Spleen (tissue), 11 donors: ENCODE measurements at regions not wholly inside any gene's neighbourhood (a gene's known extent, or its start where the extent isn't known, plus 50 kb on each side); places are given as distances from the start of the nearest gene placed in this dataset.

Experiments used
- DNase-seq: peaks from one replicate; pipeline ENCODE4 v3.0.0-alpha.2; 2020
- H3K27ac ChIP-seq, 8 donors: fragments of 200-600 bp; sonication (generic) in 7 of 8; 1 replicate in 4 of 8; 2 replicates in 4 of 8; pipeline versions ENCODE4 v1.5.0 to v1.8.0; 2016 to 2021; ENCODE audit warnings: inconsistent platforms in 4 of 8, mild to moderate bottlenecking in 4 of 8, moderate library complexity in 1 of 8
- H3K27me3 ChIP-seq, 7 donors: fragments of 200-600 bp; sonication (generic) in 6 of 7; replicated peaks in 1 of 7; 1 replicate in 4 of 7; 2 replicates in 3 of 7; pipeline versions ENCODE4 v1.5.0 to v1.8.0; 2016 to 2021; ENCODE audit warnings: inconsistent platforms in 3 of 7, mild to moderate bottlenecking in 1 of 7
- H3K36me3 ChIP-seq, 6 donors: fragments of 200-600 bp; sonication (generic) in 5 of 6; 1 replicate in 4 of 6; 2 replicates in 2 of 6; pipeline versions ENCODE4 v1.5.0 to v1.8.0; 2016 to 2021; ENCODE audit warnings: inconsistent platforms in 2 of 6
- H3K4me1 ChIP-seq, 6 donors: fragments of 200-600 bp; sonication (generic) in 5 of 6; 1 replicate in 3 of 6; 2 replicates in 3 of 6; pipeline versions ENCODE4 v1.5.0 to v1.8.0; 2016 to 2021; ENCODE audit warnings: inconsistent platforms in 3 of 6
- H3K4me3 ChIP-seq, 8 donors: fragments of 200-600 bp; sonication (generic) in 7 of 8; 1 replicate in 4 of 8; 2 replicates in 4 of 8; pipeline versions ENCODE4 v1.5.0 to v1.8.0; 2016 to 2021; ENCODE audit warnings: inconsistent platforms in 4 of 8, mild to moderate bottlenecking in 4 of 8, moderate library complexity in 2 of 8
- H3K9me3 ChIP-seq, 8 donors: fragments of 200-600 bp; sonication (generic) in 7 of 8; 1 replicate in 4 of 8; 2 replicates in 4 of 8; pipeline versions ENCODE4 v1.5.0 to v1.8.0; 2016 to 2021; ENCODE audit warnings: inconsistent platforms in 4 of 8
- CTCF ChIP-seq, 11 experiments: fragments of 200-600 bp in 7 of 11; fragments of 450-650 bp in 4 of 11; sonication (generic) in 4 of 11; IDR thresholded peaks in 8 of 11; conservative IDR thresholded peaks in 3 of 11; 1 replicate in 7 of 11; 2 replicates in 4 of 11; pipeline versions ENCODE4 v1.4.0 to v1.8.0; 2016 to 2021; ENCODE audit warnings: antibody characterized with exemption in 11 of 11, inconsistent platforms in 4 of 11, mild to moderate bottlenecking in 1 of 11
- POLR2A ChIP-seq, 3 donors: fragments of 450-650 bp; IDR thresholded peaks; one replicate each; pipeline ENCODE4 v1.5.1; 2017; ENCODE audit warnings: antibody characterized with exemption in 3 of 3, mild to moderate bottlenecking in 1 of 3
- POLR2AphosphoS5 ChIP-seq, 3 donors: sonication (generic); formaldehyde crosslinking; IDR thresholded peaks; one replicate each; pipeline ENCODE4 v1.5.1; 2017; ENCODE audit warnings: antibody characterized with exemption in 3 of 3
- WGBS, 5 donors: extraction: QIAGEN DNeasy Blood & Tissue Kit in 3 of 5; methylation state at CpG; one replicate each; pipeline versions ENCODE4 v1.1.5 to v1.1.7; 2013 to 2018; 5-methylcytosine and 5-hydroxymethylcytosine counted together
- intact Hi-C: fragments of 100-400 bp; cut with DNase I; formaldehyde crosslinking; loops from one replicate; pipeline ENCODE4 v1.15.0; 2023; ENCODE audit warnings: low total_unique reads
- donor health status: healthy with polysubstance abuse.
- donor health status: DM: no; HTN: no; CAD: no; lungs with moderate emphysema.
- donor health status: DM: no; HTN: no; CAD: no.
- donor health status: Bipolar disorder and iron deficiency.
- donor health status: healthy.
- donor health status: DM: no; HTN: no; CAD: no.
- donor health status: DM: yes; HTN: yes; CAD: no.

- H3K4me3 ChIP-seq: no peak overlapping the region
- H3K9me3 ChIP-seq: no peaks in the 10 kb centered on the region
- DNase-seq: no peak
- intact Hi-C loops: no loop called here
- TF ChIP-seq POLR2AphosphoS5 (IDR thresholded peaks at IDR 0.05) (no peak), CTCF (IDR thresholded peaks at IDR 0.05 in 8 of 11, conservative IDR thresholded peaks at IDR 0.05 in 3 of 11) (no peak), POLR2A (IDR thresholded peaks at IDR 0.05) (no peak)
- no peaks in the 10 kb centered on the region for H3K36me3 ChIP-seq
- H3K27me3 ChIP-seq: no peaks in the 10 kb centered on the region
- H3K27ac ChIP-seq: no peak overlapping the region
- H3K4me1 ChIP-seq: no peaks in the 10 kb centered on the region
- WGBS, 5 donors: 47 to 80% (median 66%) methylated on average over 3 of the region's 3 CpGs
Measured at GRCh38 chr5:144549580-144549979, 378.9 kb downstream of the KCTD16 start.

- H3K36me3 ChIP-seq: no peaks in the 10 kb centered on the region
- 59 to 89% (median 78%) methylated on average over 2 of the region's 2 CpGs for WGBS, 5 donors
- no peak for DNase-seq
Measured at GRCh38 chr5:144548936-144549335, 378.3 kb downstream of the KCTD16 start.

GRCh38 chr5:144547098-144547499 is 376.4 kb downstream of the KCTD16 start:
- Histone ChIP-seq H3K4me3 (no peak overlapping the region), H3K27me3 (no peaks in the 10 kb centered on the region), H3K4me1 (no peaks in the 10 kb centered on the region), H3K9me3 (no peaks in the 10 kb centered on the region), H3K27ac (no peak overlapping the region), H3K36me3 (no peaks in the 10 kb centered on the region)
- 79 to 91% (median 83%) methylated on average over 1 of the region's 1 CpG for whole genome bisulfite sequencing, 5 donors
- DNase-seq: no peak
- no peak for TF ChIP-seq CTCF (IDR thresholded peaks at IDR 0.05 in 8 of 11, conservative IDR thresholded peaks at IDR 0.05 in 3 of 11)
- no peak for TF ChIP-seq POLR2A (IDR thresholded peaks at IDR 0.05)
- no peak for TF ChIP-seq POLR2AphosphoS5 (IDR thresholded peaks at IDR 0.05)
- intact Hi-C loops: no loop called here

More at GRCh38 chr5:144548936-144549335, 378.3 kb downstream of the KCTD16 start:
- no peak for TF ChIP-seq POLR2AphosphoS5 (IDR thresholded peaks at IDR 0.05)
- TF ChIP-seq POLR2A (IDR thresholded peaks at IDR 0.05): no peak
- no peak for TF ChIP-seq CTCF (IDR thresholded peaks at IDR 0.05 in 8 of 11, conservative IDR thresholded peaks at IDR 0.05 in 3 of 11)
- Histone ChIP-seq H3K4me3 (no peak overlapping the region), H3K9me3 (no peaks in the 10 kb centered on the region), H3K27ac (no peak overlapping the region), H3K27me3 (no peaks in the 10 kb centered on the region), H3K4me1 (no peaks in the 10 kb centered on the region)
- intact Hi-C loops: no loop called here

- WGBS, 5 donors: 67 to 78% (median 75%) methylated on average over 3 of the region's 3 CpGs
- no peak for DNase-seq
- intact Hi-C loops: no loop called here
Measured at GRCh38 chr5:144538845-144539244, 368.2 kb downstream of the KCTD16 start.

More at GRCh38 chr5:144538845-144539244, 368.2 kb downstream of the KCTD16 start:
- Histone ChIP-seq H3K27me3 (no peaks in the 10 kb centered on the region), H3K9me3 (peaks cover 0 to 20% (median 7%) of the 10 kb centered on the region in 8 donors), H3K27ac (no peak overlapping the region), H3K36me3 (no peaks in the 10 kb centered on the region), H3K4me3 (no peak overlapping the region), H3K4me1 (no peaks in the 10 kb centered on the region)
- TF ChIP-seq POLR2A (IDR thresholded peaks at IDR 0.05): no peak
- no peak for TF ChIP-seq CTCF (IDR thresholded peaks at IDR 0.05 in 8 of 11, conservative IDR thresholded peaks at IDR 0.05 in 3 of 11)
- no peak for TF ChIP-seq POLR2AphosphoS5 (IDR thresholded peaks at IDR 0.05)
